HEK293 (cell line): ENCODE measurements at regions not wholly inside any gene's neighbourhood (a gene's known extent, or its start where the extent isn't known, plus 50 kb on each side); places are given as distances from the start of the nearest gene placed in this dataset.

Source experiments
- CTCF ChIA-PET: fragments of 350-600 bp; formaldehyde crosslinking; extraction: SDS; loops from one replicate; lab custom pipeline; 2021; ENCODE audit warnings: antibody characterized with exemption; lab: Yijun Ruan, JAX
- POLR2A ChIA-PET: fragments of 300-600 bp; formaldehyde crosslinking; extraction: SDS; loops from one replicate; lab custom pipeline; 2020; ENCODE audit warnings: antibody characterized with exemption, inconsistent platforms; lab: Yijun Ruan, JAX
- H3K27ac ChIP-seq: fragments of 200-500 bp; sonication (Bioruptor generic); 2 replicates; pipeline ENCODE4 v1.5.1; 2014; ENCODE audit warnings: low read depth, low read length, control low read depth, inconsistent platforms; ENCODE audit errors: extremely low read depth
- H3K36me3 ChIP-seq, 2 experiments: fragments of 200-500 bp in 1 of 2; sonication (Bioruptor generic) in 1 of 2; 1 replicate in 1 of 2; 2 replicates in 1 of 2; pipeline ENCODE4 v1.5.1; 2014 to 2017; ENCODE audit warnings: inconsistent platforms in 2 of 2, low read length in 2 of 2; ENCODE audit not compliant: control insufficient read depth in 2 of 2, insufficient read depth in 1 of 2
- H3K4me1 ChIP-seq: fragments of 200-500 bp; sonication (Bioruptor generic); 2 replicates; pipeline ENCODE4 v1.5.1; 2014; ENCODE audit warnings: mild to moderate bottlenecking, low read length, inconsistent platforms; ENCODE audit not compliant: control insufficient read depth, insufficient read depth
- H3K4me3 ChIP-seq: 2 replicates; pipeline ENCODE4 v1.5.1; 2011; ENCODE audit warnings: low read depth, mild to moderate bottlenecking, control low read depth, low read length, moderate library complexity
- H3K9me3 ChIP-seq: fragments of 200-500 bp; sonication (Bioruptor generic); 2 replicates; pipeline ENCODE4 v1.5.1; 2014; ENCODE audit warnings: low read depth, low read length, inconsistent platforms; ENCODE audit not compliant: control insufficient read depth, insufficient read depth
- FEZF1 ChIP-seq: fragments of 450-650 bp; formaldehyde crosslinking; IDR thresholded peaks from 2 replicates; pipeline ENCODE4 v1.5.1; 2016; ENCODE audit warnings: missing biosample characterization, missing genetic modification characterization
- GLI4 ChIP-seq: fragments of 450-650 bp; formaldehyde crosslinking; IDR thresholded peaks from 2 replicates; pipeline ENCODE4 v1.5.1; 2016; ENCODE audit warnings: missing biosample characterization, missing genetic modification characterization
- HOXD13 ChIP-seq: sonication (generic); formaldehyde crosslinking; IDR thresholded peaks from 2 replicates; pipeline ENCODE4 v1.8.0; 2022; ENCODE audit warnings: missing genetic modification reagents, borderline replicate concordance
- INSM2 ChIP-seq: fragments of 450-650 bp; formaldehyde crosslinking; IDR thresholded peaks from 2 replicates; pipeline ENCODE4 v1.5.1; 2016; ENCODE audit warnings: missing biosample characterization, missing genetic modification characterization
- KLF16 ChIP-seq: fragments of 450-650 bp; formaldehyde crosslinking; IDR thresholded peaks from 2 replicates; pipeline ENCODE4 v1.5.1; 2017; ENCODE audit warnings: missing biosample characterization, missing genetic modification characterization
- KLF17 ChIP-seq: fragments of 450-650 bp; formaldehyde crosslinking; IDR thresholded peaks from 2 replicates; pipeline ENCODE4 v1.5.1; 2016; ENCODE audit warnings: missing biosample characterization, missing genetic modification characterization
- SETDB1 ChIP-seq: IDR thresholded peaks from one replicate; pipeline ENCODE4 v1.6.1; 2017; ENCODE audit warnings: mild to moderate bottlenecking, low read length, moderate library complexity, mixed read lengths; ENCODE audit not compliant: insufficient read length
- ZBTB48 ChIP-seq: fragments of 450-650 bp; formaldehyde crosslinking; IDR thresholded peaks from 2 replicates; pipeline ENCODE4 v1.5.1; 2016; ENCODE audit warnings: missing biosample characterization, missing genetic modification characterization
- ZBTB8A ChIP-seq: fragments of 450-650 bp; formaldehyde crosslinking; IDR thresholded peaks from 2 replicates; pipeline ENCODE4 v1.5.1; 2016; ENCODE audit warnings: missing biosample characterization, missing genetic modification characterization
- ZNF133 ChIP-seq: fragments of 450-650 bp; formaldehyde crosslinking; IDR thresholded peaks from 2 replicates; pipeline ENCODE4 v1.5.1; 2016; ENCODE audit warnings: missing biosample characterization, missing genetic modification characterization
- ZNF140 ChIP-seq: fragments of 450-650 bp; formaldehyde crosslinking; IDR thresholded peaks from 2 replicates; pipeline ENCODE4 v1.5.1; 2016; ENCODE audit warnings: missing biosample characterization, missing genetic modification characterization
- ZNF157 ChIP-seq: fragments of 450-650 bp; formaldehyde crosslinking; IDR thresholded peaks from 2 replicates; pipeline ENCODE4 v1.5.1; 2016; ENCODE audit warnings: missing biosample characterization, missing genetic modification characterization
- ZNF214 ChIP-seq: fragments of 450-650 bp; formaldehyde crosslinking; IDR thresholded peaks from 2 replicates; pipeline ENCODE4 v1.5.1; 2017; ENCODE audit warnings: missing biosample characterization, mild to moderate bottlenecking, missing genetic modification characterization, borderline replicate concordance
- ZNF23 ChIP-seq: fragments of 450-650 bp; formaldehyde crosslinking; IDR thresholded peaks from 2 replicates; pipeline ENCODE4 v1.5.1; 2016; ENCODE audit warnings: missing biosample characterization, missing genetic modification characterization, borderline replicate concordance
- ZNF350 ChIP-seq: fragments of 450-650 bp; formaldehyde crosslinking; IDR thresholded peaks from 2 replicates; pipeline ENCODE4 v1.5.0; 2017; ENCODE audit warnings: missing biosample characterization, mild to moderate bottlenecking, missing genetic modification characterization
- ZNF354C ChIP-seq: fragments of 450-650 bp; formaldehyde crosslinking; IDR thresholded peaks from 2 replicates; pipeline ENCODE4 v1.5.1; 2016; ENCODE audit warnings: missing biosample characterization, missing genetic modification characterization, low read depth, borderline replicate concordance
- ZNF416 ChIP-seq: fragments of 450-650 bp; formaldehyde crosslinking; IDR thresholded peaks from 2 replicates; pipeline ENCODE4 v1.5.1; 2016; ENCODE audit warnings: missing biosample characterization, missing genetic modification characterization
- ZNF521 ChIP-seq: fragments of 450-650 bp; formaldehyde crosslinking; IDR thresholded peaks from 2 replicates; pipeline ENCODE4 v1.5.1; 2017; ENCODE audit warnings: missing biosample characterization, mild to moderate bottlenecking, missing genetic modification characterization
- ZNF571 ChIP-seq: fragments of 450-650 bp; formaldehyde crosslinking; IDR thresholded peaks from 2 replicates; pipeline ENCODE4 v1.5.0; 2017; ENCODE audit warnings: missing biosample characterization, missing genetic modification characterization
- ZNF621 ChIP-seq: fragments of 450-650 bp; formaldehyde crosslinking; IDR thresholded peaks from 2 replicates; pipeline ENCODE4 v1.5.1; 2017; ENCODE audit warnings: missing biosample characterization, missing genetic modification characterization
- ZNF792 ChIP-seq: fragments of 450-650 bp; formaldehyde crosslinking; IDR thresholded peaks from 2 replicates; pipeline ENCODE4 v1.5.1; 2016; ENCODE audit warnings: missing biosample characterization, missing genetic modification characterization
- ZNF837 ChIP-seq: fragments of 450-650 bp; formaldehyde crosslinking; IDR thresholded peaks from 2 replicates; pipeline ENCODE4 v1.5.1; 2016; ENCODE audit warnings: missing biosample characterization, missing genetic modification characterization
- ZSCAN30 ChIP-seq: fragments of 450-650 bp; IDR thresholded peaks from 2 replicates; pipeline ENCODE4 v1.5.1; 2018; ENCODE audit warnings: missing biosample characterization, mild to moderate bottlenecking, missing genetic modification characterization, moderate library complexity
- ZSCAN5A ChIP-seq: fragments of 450-650 bp; formaldehyde crosslinking; IDR thresholded peaks from 2 replicates; pipeline ENCODE4 v1.5.1; 2016; ENCODE audit warnings: missing biosample characterization, missing genetic modification characterization
- TF ChIP-seq, protein P1 (sequence below): fragments of 450-650 bp; formaldehyde crosslinking; IDR thresholded peaks from 2 replicates; pipeline ENCODE4 v1.5.1; 2016; ENCODE audit warnings: missing biosample characterization, missing genetic modification characterization, borderline replicate concordance
- TF ChIP-seq, protein P2 (sequence below): fragments of 450-650 bp; formaldehyde crosslinking; IDR thresholded peaks from 2 replicates; pipeline ENCODE4 v1.5.1; 2017; ENCODE audit warnings: missing biosample characterization, missing genetic modification characterization

- Histone ChIP-seq H3K9me3 (no peaks in the 10 kb centered on the region), H3K36me3 (no peaks in the 10 kb centered on the region)
- POLR2A ChIA-PET: no interaction called here
- TF ChIP-seq INSM2 (tag by site-specific recombination) (no peak), ZBTB48 (tag by site-specific recombination) (no peak), SETDB1 (no peak), ZNF621 (tag by site-specific recombination) (no peak), ZBTB8A (no peak), ZNF354C (tag by site-specific recombination) (no peak), ZNF23 (tag by site-specific recombination) (no peak), ZNF157 (tag by site-specific recombination) (no peak), ZSCAN30 (tag by site-specific recombination) (no peak), KLF17 (tag by site-specific recombination) (no peak), ZNF571 (tag by site-specific recombination) (no peak), ZNF350 (tag by site-specific recombination) (no peak), ZNF416 (no peak), ZNF214 (tag by site-specific recombination) (no peak)
- TF ChIP-seq, protein P1, sequence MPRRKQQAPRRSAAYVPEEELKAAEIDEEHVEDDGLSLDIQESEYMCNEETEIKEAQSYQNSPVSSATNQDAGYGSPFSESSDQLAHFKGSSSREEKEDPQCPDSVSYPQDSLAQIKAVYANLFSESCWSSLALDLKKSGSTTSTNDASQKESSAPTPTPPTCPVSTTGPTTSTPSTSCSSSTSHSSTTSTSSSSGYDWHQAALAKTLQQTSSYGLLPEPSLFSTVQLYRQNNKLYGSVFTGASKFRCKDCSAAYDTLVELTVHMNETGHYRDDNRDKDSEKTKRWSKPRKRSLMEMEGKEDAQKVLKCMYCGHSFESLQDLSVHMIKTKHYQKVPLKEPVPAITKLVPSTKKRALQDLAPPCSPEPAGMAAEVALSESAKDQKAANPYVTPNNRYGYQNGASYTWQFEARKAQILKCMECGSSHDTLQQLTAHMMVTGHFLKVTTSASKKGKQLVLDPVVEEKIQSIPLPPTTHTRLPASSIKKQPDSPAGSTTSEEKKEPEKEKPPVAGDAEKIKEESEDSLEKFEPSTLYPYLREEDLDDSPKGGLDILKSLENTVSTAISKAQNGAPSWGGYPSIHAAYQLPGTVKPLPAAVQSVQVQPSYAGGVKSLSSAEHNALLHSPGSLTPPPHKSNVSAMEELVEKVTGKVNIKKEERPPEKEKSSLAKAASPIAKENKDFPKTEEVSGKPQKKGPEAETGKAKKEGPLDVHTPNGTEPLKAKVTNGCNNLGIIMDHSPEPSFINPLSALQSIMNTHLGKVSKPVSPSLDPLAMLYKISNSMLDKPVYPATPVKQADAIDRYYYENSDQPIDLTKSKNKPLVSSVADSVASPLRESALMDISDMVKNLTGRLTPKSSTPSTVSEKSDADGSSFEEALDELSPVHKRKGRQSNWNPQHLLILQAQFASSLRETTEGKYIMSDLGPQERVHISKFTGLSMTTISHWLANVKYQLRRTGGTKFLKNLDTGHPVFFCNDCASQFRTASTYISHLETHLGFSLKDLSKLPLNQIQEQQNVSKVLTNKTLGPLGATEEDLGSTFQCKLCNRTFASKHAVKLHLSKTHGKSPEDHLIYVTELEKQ (tag by site-specific recombination): no peak
- TF ChIP-seq, all 188 proteins: peak for 0
- Histone ChIP-seq H3K27ac (no peak overlapping the region), H3K4me3 (no peak overlapping the region), H3K4me1 (no peaks in the 10 kb centered on the region)
- CTCF ChIA-PET: interaction anchor here (0.6 to 1.5 kb wide), 3 partner anchors 40 to 986 kb away, joined by 3 read pairs; no protein-coding TSS in a partner anchor
Measured at GRCh38 chr5:44605926-44606325, 202.8 kb upstream of the MRPS30 start.

DNA sequence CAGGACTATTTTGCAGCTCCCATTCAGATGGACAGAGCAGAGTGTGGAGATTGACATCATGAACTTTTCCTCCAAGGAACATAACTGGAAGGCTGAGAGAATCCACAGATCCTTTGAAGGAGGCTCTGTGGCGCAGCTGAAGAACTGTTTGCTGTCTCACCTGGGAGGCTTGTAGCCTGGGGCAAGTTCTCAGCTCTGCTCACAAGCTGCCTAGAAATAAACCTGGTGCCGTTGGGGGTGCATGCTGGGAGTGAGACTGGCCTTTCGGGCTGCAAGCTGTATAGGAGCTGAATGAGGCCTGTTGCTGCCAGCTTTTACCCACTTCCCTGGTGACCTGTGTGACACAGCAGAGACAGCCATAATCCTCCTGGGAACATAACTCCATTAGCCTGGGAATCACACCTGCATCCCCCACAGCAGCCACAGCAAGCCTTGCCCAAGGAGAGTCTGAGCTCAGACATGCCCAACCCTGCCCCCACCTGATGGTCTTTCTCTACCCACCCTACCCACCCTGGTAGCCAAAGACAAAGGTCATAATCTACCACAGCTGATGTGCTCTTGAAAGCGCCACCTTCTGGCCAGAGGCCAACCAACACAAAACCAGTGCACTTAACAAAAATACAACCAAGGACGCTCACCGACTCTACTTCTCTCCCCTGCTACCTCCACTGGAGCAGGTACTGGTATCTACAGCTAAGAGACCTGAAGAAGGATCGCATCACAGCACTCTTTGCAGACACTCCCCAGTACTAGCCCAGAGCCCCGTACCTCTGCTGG is 205.1 kb upstream of the MRPS30 start:
- Histone ChIP-seq H3K4me3 (no peak overlapping the region), H3K4me1 (no peaks in the 10 kb centered on the region), H3K27ac (no peak overlapping the region), H3K9me3 (no peaks in the 10 kb centered on the region), H3K36me3 (no peaks in the 10 kb centered on the region)
- ChIA-PET CTCF (interaction anchor here (0.6 to 1.8 kb wide), 6 partner anchors 9 to 973 kb away, joined by 3 to 9 read pairs (median 3); no protein-coding TSS in a partner anchor), POLR2A (no interaction called here)
- TF ChIP-seq ZSCAN5A (no peak), GLI4 (tag by site-specific recombination) (no peak), KLF16 (no peak), ZNF792 (no peak), HOXD13 (CRISPR knock-in tag) (no peak), ZNF521 (tag by site-specific recombination) (no peak), ZNF140 (tag by site-specific recombination) (no peak), ZNF837 (no peak), ZNF133 (tag by site-specific recombination) (no peak), FEZF1 (no peak)
- TF ChIP-seq, protein P2, sequence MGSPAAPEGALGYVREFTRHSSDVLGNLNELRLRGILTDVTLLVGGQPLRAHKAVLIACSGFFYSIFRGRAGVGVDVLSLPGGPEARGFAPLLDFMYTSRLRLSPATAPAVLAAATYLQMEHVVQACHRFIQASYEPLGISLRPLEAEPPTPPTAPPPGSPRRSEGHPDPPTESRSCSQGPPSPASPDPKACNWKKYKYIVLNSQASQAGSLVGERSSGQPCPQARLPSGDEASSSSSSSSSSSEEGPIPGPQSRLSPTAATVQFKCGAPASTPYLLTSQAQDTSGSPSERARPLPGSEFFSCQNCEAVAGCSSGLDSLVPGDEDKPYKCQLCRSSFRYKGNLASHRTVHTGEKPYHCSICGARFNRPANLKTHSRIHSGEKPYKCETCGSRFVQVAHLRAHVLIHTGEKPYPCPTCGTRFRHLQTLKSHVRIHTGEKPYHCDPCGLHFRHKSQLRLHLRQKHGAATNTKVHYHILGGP (tag by site-specific recombination): no peak
